Tibial nerve (tissue), 4 donors: ENCODE measurements at regions not wholly inside any gene's neighbourhood (a gene's known extent, or its start where the extent isn't known, plus 50 kb on each side); places are given as distances from the start of the nearest gene placed in this dataset.

ENCODE experiments used
- DNase-seq, 2 donors: peaks; one replicate each; pipeline ENCODE4 v3.0.0-alpha.2; 2019; ENCODE audit warnings: low spot score in 2 of 2
- H3K27ac ChIP-seq, 4 donors: fragments of 200-600 bp; sonication (generic) in 3 of 4; one replicate each; pipeline ENCODE4 v1.5.1; 2017 to 2019; ENCODE audit warnings: mild to moderate bottlenecking in 1 of 4
- H3K27me3 ChIP-seq, 2 donors: fragments of 200-600 bp; sonication (generic) in 1 of 2; one replicate each; pipeline versions ENCODE4 v1.5.1 to v1.6.0; 2017 to 2019
- H3K36me3 ChIP-seq, 3 donors: fragments of 200-600 bp; sonication (generic); one replicate each; pipeline ENCODE4 v1.5.1; 2018 to 2019
- H3K4me1 ChIP-seq, 4 donors: fragments of 200-600 bp; sonication (generic) in 3 of 4; one replicate each; pipeline ENCODE4 v1.5.1; 2017 to 2019
- H3K4me3 ChIP-seq, 4 donors: fragments of 200-600 bp; sonication (generic) in 3 of 4; one replicate each; pipeline ENCODE4 v1.5.1; 2017 to 2019; ENCODE audit warnings: mild to moderate bottlenecking in 1 of 4, moderate library complexity in 1 of 4
- H3K9me3 ChIP-seq, 4 donors: fragments of 200-600 bp; sonication (generic) in 3 of 4; one replicate each; pipeline ENCODE4 v1.5.1; 2017 to 2019
- CTCF ChIP-seq, 5 experiments: fragments of 200-600 bp in 3 of 5; fragments of 450-650 bp in 2 of 5; sonication (generic) in 3 of 5; IDR thresholded peaks; one replicate each; pipeline ENCODE4 v1.5.1; 2016 to 2019; ENCODE audit warnings: antibody characterized with exemption in 5 of 5, mild to moderate bottlenecking in 3 of 5, moderate library complexity in 2 of 5
- EP300 ChIP-seq, 2 donors: sonication (generic); formaldehyde crosslinking; IDR thresholded peaks; one replicate each; pipeline ENCODE4 v1.6.1; 2017; ENCODE audit warnings: antibody characterized with exemption in 2 of 2, mild to moderate bottlenecking in 1 of 2
- POLR2A ChIP-seq, 2 donors: fragments of 450-650 bp; IDR thresholded peaks; one replicate each; pipeline ENCODE4 v1.6.1; 2017; ENCODE audit warnings: antibody characterized with exemption in 2 of 2, mild to moderate bottlenecking in 2 of 2, moderate library complexity in 2 of 2
- WGBS, 2 donors: methylation state at CpG; one replicate each; pipeline ENCODE4 v1.1.5; 2018; 5-methylcytosine and 5-hydroxymethylcytosine counted together

GRCh38 chr11:104652996-104653395, 245.3 kb downstream of the CASP12 start:
- H3K27ac ChIP-seq: no peak overlapping the region
- DNase-seq: no peak
- no peak overlapping the region for H3K4me3 ChIP-seq
- H3K27me3 ChIP-seq: no peaks in the 10 kb centered on the region
- WGBS, 2 donors: 46 to 57% methylated on average over 4 of the region's 4 CpGs
- TF ChIP-seq EP300 (IDR thresholded peaks at IDR 0.05) (no peak), CTCF (IDR thresholded peaks at IDR 0.05) (no peak), POLR2A (IDR thresholded peaks at IDR 0.05) (no peak)
- no peaks in the 10 kb centered on the region for H3K36me3 ChIP-seq
- H3K9me3 ChIP-seq: no peaks in the 10 kb centered on the region
- H3K4me1 ChIP-seq: no peaks in the 10 kb centered on the region

GRCh38 chr11:104650234-104650633, 248.0 kb downstream of the CASP12 start:
- Histone ChIP-seq H3K27me3 (no peaks in the 10 kb centered on the region), H3K36me3 (no peaks in the 10 kb centered on the region), H3K27ac (no peak overlapping the region), H3K4me1 (no peaks in the 10 kb centered on the region), H3K9me3 (no peaks in the 10 kb centered on the region), H3K4me3 (no peak overlapping the region)
- DNase-seq: no peak
- TF ChIP-seq POLR2A (IDR thresholded peaks at IDR 0.05) (no peak), CTCF (IDR thresholded peaks at IDR 0.05) (no peak), EP300 (IDR thresholded peaks at IDR 0.05) (no peak)
- WGBS, 2 donors: 94 to 96% methylated on average over 5 of the region's 5 CpGs

- Histone ChIP-seq H3K4me3 (no peak overlapping the region), H3K9me3 (no peaks in the 10 kb centered on the region), H3K36me3 (no peaks in the 10 kb centered on the region), H3K4me1 (no peaks in the 10 kb centered on the region), H3K27ac (no peak overlapping the region), H3K27me3 (no peaks in the 10 kb centered on the region)
- TF ChIP-seq CTCF (IDR thresholded peaks at IDR 0.05) (no peak), POLR2A (IDR thresholded peaks at IDR 0.05) (no peak), EP300 (IDR thresholded peaks at IDR 0.05) (no peak)
- no peak for DNase-seq
- 42 to 55% methylated on average over 1 of the region's 1 CpG for WGBS, 2 donors
These were observed 249.3 kb downstream of the CASP12 start for GRCh38 chr11:104649002-104649401.

- Histone ChIP-seq H3K4me1 (no peaks in the 10 kb centered on the region), H3K27ac (no peak overlapping the region), H3K36me3 (no peaks in the 10 kb centered on the region), H3K27me3 (no peaks in the 10 kb centered on the region), H3K9me3 (no peaks in the 10 kb centered on the region), H3K4me3 (no peak overlapping the region)
- TF ChIP-seq EP300 (IDR thresholded peaks at IDR 0.05): no peak
- TF ChIP-seq POLR2A (IDR thresholded peaks at IDR 0.05): no peak
- no peak for TF ChIP-seq CTCF (IDR thresholded peaks at IDR 0.05)
- 50 to 56% methylated on average over 2 of the region's 2 CpGs for WGBS, 2 donors
- DNase-seq: no peak
These were observed 252.7 kb downstream of the CASP12 start for GRCh38 chr11:104645261-104646222.

GRCh38 chr11:104637662-104638170, 260.5 kb downstream of the CASP12 start:
- Histone ChIP-seq H3K4me3 (no peak overlapping the region), H3K4me1 (peaks cover 0 to 11% (median 0%) of the 10 kb centered on the region in 4 donors), H3K9me3 (no peaks in the 10 kb centered on the region), H3K36me3 (no peaks in the 10 kb centered on the region), H3K27ac (no peak overlapping the region), H3K27me3 (no peaks in the 10 kb centered on the region)
- TF ChIP-seq EP300 (IDR thresholded peaks at IDR 0.05) (no peak), CTCF (IDR thresholded peaks at IDR 0.05) (no peak), POLR2A (IDR thresholded peaks at IDR 0.05) (no peak)
- DNase-seq: no peak
- WGBS, 2 donors: 68 to 77% methylated on average over 2 of the region's 2 CpGs
